NCI-H510A treated with DMSO at 0.1 percent for 48 hours (cell line): ENCODE measurements at regions not wholly inside any gene's neighbourhood (a gene's known extent, or its start where the extent isn't known, plus 50 kb on each side); places are given as distances from the start of the nearest gene placed in this dataset.

Experiments used
- DNase-seq: peaks from one replicate; lab custom pipeline; 2025; lab: John Stamatoyannopoulos, UW

DNA sequence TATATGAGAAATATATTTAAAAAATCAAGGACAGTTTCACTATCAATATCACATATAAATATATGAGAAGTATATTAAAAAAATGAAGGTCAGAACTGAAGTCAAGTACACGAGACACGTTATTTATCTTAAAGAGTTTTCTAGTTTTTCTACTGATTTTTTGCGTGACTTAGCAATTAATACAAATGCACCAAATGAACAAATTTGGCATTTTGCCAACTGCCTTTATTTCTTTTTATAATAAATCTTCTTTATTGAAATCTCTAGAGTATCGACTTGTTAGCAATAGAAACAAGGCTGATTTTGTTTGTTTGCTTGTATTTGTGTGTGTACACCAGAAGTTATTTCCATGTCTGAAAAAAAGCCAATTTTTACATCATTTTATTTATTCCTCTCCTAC is 1684.7 kb upstream of the RAG2 start:
- DNase-seq: no peak

DNA sequence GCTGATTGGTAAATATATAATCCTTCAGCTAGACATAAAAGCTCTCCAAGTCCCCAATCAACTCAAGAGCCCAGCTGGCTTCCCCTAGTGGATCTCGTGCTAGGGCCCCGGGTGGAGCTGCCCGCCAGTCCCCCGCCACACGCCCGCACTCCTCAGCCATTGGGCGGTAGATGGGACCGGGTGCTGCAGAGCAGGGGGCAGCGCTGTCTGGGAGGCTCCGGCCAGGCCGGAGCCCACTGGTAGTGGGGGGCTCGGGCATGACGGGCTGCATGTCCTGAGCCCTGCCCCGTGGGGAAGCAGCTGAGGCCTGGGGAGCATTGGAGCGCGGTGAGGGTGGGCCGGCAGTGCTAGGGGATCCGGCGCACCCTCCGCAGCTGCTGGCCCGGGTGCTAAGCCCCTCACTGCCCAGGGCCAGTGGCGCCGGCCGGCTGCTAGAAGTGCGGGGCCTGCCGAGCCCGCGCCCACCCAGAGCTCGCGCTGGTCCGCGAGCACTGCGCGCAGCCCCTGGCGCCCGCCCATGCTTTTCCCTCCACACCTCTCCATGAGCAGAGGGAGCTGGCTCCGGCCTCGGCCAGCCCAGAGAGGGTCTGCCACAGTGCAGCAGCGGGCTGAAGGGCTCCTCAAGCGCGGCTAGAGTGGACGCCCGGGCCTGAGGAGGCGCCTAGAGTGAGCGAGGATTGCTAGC is 1680.6 kb upstream of the RAG2 start:
- DNase-seq: no peak

DNA sequence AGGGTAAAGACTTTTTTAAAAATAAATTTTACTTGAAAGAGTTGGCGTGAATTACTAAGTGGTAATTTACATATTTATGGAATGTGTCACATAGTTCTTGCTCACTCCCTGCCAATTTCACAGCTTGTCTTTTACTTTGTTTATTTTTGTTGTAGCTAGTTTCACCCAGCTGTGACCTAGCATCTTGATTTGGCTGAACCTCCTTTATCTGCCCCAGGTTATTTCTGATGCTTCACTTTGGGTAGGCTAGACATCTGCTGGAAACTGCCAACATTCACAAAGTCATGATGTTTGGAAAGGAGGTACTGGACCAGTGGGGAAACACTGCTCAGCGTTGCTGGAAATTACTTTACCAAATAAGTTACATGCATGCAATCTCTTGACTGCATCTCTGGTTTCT is 1676.0 kb upstream of the RAG2 start:
- DNase-seq: no peak

DNA sequence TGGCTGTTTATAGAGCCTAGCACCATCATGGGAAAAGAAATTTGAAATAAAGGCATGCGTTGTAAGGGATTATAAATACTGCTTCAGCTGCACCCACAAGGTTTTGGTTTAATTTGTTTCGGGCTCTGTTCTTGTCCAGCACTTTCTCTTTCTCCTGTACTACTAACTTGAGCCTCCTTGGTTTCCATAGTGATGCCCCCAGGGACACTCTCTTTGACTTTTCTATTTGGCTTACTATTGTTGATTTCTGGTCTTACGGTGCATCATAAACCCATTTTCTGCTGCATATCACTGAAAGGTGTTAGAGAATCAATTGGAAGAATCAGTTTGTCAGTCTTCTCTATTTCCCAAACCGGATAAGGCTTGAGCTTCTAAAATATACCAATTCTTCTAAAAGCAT is 1674.3 kb upstream of the RAG2 start:
- no peak for DNase-seq

DNA sequence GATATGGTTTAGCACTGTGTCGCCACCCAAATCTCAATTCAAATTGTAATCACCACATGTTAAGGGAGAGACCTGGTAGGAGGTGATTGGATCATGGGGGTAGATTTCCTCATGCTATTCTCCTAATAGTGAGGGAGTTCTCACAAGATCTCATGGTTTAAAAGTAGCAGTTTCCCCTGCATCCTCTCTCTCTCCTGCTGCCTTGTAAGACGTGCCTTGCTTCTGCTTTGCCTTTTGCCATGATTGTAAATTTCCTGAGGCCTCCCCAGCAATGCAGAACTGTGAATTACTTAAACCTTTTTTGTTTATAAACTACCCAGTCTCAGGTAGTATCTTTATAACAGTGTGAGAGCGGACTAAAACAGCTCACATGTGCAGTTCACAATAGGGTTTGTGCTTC is 1668.7 kb upstream of the RAG2 start:
- no peak for DNase-seq

DNA sequence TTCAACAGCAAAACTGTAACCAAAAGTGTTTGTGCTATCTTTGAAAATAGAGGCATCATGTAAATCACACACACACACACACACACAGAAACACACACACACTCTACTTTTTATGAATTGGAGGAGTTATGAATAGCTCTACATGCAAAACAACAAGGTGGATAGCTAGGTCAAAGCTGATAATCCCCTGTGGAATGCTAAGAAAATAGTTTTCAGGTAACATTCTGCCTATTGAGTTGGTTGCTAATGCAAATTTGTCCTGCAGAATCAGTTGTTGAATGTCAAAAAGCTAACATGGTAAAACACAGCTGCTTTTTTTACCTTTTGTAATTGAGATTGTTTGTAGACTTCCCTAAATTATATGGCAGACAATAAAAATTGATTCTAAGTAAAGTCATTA is 1658.4 kb upstream of the RAG2 start:
- DNase-seq: no peak

DNA sequence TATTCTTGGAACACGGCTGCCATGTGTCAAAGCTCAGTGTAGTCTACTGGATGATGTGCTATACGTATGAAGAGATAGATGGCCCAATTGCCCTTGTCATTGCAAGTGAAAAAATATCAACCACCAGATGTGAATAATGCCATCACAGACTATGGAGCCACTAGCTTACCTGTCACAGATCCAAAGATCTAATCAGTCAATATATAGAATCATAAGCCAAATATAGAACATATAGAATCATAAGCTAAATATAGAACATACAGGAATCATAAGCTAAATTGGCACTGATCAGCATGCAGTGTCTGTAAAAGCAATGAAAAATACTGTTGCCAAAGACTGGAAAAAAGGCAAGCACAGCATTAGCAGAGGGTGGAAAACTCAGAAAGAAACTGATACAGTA is 1656.9 kb upstream of the RAG2 start:
- DNase-seq: no peak

DNA sequence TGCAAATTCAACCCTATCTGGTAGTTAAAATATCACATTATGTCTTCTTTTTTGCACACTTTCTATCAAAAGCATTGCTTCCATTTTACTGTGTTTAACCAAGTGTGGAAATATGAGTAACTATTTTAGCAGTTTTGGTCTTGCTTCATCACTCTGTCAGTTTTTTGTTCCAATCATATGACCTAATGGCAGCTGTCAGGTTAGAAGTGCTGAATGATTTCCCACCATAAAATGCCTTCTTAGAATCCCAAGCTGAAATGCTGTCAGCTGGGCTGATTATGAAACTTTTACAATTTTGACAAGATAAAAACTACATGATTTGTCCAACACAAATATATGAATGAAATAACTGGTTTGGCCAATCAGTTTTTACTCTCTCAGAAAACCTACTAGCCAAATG is 1654.6 kb upstream of the RAG2 start:
- DNase-seq: no peak

DNA sequence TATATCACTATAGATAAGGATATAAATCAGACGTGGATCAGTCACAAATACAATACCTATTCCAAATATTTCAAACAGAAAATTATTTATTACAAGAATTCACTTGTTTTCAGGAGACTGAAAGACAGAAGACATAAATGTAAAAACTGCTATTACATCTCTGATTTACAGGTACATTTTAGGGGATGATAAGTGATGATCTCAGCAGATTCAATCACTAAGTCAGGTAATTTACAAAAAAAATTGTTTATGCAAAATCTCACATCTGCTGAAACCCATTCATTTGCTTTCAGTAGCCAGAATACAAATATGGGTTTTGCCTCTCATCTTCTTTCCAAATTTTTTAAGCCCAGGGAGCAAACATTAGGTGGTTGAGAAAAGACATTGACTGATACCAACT is 1648.4 kb upstream of the RAG2 start:
- DNase-seq: no peak

DNA sequence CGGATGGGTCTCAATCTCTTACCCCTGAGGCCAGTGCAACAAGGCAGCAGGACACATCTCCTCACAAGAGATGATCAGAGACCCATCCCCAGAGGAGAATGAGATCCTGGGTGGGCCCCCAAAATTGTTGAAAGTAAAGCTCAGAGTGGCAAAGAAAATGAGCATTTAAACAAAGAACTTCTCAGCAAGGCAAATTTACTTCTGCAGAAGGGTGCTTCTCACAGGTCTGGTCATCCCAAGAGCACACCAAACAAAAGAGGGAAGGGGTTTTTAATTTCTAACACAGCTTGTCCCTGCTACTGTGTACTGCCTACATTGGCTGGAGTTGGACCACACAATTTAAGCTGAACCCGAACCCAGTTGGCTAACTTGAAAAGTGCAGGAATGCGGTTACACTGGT is 1628.6 kb upstream of the RAG2 start:
- DNase-seq: no peak

DNA sequence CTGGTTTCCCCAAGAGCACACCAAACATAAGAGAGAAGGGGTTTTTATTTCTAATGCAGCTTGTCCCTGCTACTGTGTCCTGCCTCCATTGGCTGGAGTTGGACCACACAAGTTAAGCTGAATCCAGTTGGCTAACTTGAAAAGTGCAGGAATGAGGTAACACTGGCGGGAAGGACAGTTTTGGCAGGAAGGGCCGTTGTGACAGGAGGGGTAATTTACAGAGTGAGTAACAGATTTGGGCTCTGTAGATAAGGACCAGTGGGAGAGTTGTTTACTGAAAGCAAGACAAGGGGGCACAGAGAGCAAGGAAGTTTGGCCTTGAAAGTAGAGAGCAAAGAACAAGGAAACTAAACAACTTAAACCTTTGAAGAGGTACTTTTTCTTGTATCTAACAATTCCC is 1623.3 kb upstream of the RAG2 start:
- no peak for DNase-seq

DNA sequence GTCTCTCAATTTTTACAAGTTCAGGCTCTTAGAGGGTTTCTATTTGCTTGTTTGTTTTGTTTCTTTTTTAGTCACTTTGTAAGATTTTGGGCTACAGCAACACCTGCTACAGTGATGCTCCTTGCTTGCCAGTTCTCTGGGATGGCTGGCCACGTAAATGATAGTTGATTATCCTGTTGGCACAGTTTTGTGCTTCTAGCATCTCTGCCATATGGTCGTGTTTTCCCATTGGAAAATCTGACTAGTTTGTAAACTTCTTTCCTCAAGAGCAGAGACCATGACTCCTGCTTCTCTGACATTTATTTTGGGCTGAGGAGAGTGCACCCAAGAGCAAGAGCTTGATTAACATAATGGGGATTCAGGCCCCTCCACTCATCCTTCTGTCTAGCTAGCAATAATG is 1621.6 kb upstream of the RAG2 start:
- no peak for DNase-seq

DNA sequence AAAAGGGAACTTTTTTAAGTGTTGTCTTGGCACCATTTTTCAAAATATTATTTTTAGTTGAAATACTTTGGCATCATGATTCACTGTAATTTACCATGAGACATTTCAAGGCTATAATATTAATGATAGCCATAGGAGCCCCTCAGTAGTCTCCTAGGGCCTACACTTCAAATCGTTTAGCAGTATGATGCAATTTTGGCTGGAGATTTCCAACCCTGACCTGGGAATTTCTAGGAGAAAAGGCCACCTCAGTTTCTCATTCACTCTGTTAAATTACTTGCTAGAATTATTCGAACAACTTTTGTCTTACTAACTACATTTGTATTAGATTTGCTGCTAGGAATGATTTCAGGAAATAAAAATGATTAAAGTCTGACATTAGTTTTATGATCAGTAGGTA is 1610.9 kb upstream of the RAG2 start:
- no peak for DNase-seq

DNA sequence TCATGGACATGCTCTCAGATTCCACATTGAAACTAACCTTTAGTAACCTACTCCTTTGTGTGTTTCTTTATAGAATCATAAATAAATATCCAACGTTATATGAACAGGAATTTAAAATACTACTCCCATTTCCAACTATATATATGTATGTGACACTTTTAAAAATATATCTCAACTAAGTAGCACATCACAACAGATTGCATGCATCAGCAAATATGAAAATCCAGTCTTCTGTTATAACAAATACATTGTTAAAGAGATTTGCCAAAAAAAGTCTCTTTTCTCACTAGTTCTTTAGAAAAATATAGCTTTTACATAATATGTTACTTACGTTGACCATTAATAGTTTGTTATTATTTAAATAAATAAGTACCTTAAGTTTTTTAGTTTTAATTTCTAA is 1608.6 kb upstream of the RAG2 start:
- no peak for DNase-seq

DNA sequence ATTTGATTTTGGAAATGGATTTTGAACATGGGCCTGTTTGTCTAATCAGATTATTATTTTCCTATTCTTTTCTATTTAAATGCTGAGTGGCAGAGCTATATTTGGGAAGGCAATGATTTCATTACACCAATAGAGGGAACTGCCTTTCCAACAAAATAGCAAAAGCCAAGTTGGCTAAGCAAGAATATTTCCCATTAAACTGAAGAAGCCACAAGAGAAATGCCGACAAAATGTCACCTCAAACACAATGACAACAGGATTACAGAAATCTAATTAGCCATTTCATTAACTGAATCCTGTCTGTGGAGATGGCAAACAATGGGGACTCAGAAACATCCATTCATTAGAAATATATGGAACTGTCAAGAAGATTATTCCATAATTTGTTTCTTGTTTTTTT is 1593.1 kb upstream of the RAG2 start:
- DNase-seq: no peak

DNA sequence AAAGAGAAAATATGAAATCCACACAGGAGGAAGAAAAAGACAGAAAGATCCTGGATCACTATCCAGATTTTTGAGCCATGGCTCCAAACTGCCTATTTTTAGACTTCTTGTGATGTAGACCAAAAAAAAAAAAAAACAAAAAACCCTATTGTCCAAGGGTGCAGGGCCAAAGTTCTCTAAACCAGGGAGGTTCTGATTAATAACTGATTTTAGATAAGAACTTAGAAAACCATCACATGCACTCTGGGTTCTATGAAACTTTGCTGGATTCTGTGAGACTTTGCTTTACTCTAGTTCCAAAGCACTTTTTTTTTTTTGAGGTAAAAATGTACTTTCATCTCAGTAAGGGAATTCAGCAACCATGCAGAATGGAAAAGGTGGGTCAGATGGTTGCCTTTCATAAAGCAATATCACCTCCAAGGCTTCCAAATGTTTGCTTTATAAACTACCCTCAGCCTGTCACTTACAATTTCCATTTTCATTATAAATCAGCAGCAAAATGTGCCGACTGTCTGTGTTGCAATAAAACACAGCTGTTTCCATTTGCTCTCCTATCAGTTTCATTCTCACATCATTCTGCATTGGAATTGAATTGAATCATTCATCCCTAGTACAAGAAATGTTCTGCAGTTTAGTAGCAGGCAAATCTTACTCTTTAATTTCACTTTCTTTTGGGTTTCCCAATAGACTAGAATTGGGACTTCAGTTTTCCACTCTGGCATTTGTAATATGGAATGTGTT is 1584.3 kb upstream of the RAG2 start:
- no peak for DNase-seq

DNA sequence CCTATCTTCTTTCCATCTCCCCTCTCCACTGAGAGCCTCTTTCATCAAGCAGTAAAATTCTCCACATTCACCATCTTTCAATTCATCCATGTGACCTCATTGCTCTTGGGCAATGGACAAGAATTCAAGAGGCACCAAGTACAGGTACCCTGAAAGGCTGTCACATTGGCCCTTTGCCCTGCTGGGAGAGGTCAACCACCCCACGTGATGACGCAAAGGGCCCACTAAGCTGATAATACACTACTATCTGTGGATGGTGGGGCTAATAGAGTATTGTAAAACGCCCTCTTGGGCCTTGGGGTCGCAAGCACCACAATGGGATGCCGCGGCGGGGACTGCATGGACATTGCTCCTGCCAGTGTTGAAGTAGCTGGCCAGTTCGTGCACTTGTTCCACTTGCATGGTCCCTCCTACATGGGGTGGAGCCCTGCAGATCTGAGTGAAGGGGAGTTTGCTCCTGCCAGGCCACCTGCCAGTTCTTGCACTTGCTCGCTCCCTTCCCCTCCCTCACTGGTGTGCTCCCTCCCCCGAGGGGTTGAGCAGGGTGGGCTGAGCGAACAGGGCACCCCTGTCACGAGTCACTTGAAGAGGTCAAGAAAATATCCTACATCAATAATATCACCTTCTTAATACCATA is 1578.8 kb upstream of the RAG2 start:
- no peak for DNase-seq

DNA sequence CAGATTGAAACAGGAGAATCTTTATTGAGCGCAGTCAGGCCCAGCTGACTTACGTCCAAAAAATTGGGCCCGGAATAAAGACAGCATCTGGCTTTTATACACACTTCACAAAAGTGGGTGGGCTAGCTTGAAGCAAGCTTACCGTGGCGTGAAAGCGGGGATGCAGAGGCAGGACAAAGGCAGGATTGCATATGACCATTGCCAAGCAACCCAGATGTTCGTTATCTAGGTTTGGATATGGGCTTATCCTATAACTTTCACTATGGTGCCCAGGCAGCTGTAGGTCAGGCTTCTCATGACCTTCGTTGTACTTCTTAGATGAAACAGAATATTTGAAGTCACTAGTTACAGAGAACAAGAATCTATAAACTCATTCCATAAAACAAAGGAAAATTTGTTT is 1575.6 kb upstream of the RAG2 start:
- no peak for DNase-seq

DNA sequence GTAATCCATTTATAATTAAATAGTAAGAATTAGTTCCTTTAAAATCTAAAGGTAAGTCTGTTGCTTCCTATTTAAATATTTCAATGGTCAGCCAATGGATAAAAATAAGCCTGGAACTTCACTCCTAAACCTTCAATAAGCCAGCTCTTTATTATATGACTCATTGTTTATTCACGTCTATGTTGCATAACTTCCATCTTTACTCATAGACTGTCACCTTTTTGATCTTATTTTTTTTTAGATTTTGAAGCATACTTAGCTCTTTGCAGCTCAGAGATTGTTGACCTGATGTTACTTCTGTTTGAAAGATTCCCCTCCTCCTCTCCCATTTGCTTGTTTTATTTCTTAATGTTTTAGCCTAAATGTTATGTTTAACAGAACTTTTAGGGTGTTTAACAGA is 1571.2 kb upstream of the RAG2 start:
- no peak for DNase-seq

DNA sequence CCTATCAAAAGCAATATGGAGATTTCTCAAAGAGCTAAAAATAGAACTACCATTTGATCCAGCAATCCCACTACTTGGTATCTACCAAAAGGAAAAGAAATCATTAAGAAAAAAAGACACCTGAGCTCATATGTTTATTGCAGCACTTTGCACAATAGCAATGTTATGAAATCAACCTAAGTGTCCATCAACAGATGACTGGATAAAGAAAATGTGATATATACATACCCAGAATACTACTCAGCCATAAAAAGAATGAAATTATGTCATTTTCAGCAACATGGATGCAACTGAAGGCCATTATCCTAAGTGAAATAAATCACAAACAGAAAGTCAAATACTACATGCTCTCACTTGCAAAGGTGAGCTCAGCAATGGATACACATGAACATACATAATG is 1565.5 kb upstream of the RAG2 start:
- no peak for DNase-seq

DNA sequence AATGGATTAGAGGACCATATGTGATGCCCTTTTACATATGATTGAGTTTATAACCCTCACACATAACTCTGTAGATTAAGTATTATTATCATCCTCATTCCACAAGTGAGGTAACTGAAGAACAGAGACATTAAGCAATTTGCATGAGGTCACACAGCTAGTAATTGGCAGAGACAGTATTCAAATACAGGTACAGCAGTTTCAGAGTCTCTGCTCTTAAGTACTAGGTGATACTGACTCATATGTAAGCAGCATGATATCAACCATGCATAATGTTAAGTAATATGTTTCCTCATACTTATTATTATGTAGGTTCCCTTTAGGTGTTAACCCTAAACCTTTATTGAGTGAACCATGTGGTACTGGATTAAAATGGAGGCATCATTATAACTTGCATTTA is 1562.4 kb upstream of the RAG2 start:
- no peak for DNase-seq

DNA sequence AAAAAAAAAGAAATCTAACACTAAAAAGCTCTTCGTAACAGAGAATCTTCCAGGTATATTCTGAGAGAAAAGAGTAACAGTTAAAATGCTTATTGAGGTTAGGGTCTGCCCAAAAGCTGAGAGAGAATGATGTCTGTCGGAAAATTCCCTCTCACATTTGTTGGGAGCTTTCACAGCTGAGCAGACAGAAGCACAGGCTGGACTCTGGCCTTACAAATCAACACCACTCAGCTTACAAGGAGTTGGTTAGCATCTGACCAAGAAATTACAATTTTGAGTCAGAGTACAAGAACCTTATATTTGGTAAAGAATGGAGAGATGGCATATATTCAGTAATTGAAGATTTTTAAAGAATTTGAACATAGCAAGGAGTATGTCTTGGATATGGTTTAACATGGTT is 1561.0 kb upstream of the RAG2 start:
- no peak for DNase-seq

DNA sequence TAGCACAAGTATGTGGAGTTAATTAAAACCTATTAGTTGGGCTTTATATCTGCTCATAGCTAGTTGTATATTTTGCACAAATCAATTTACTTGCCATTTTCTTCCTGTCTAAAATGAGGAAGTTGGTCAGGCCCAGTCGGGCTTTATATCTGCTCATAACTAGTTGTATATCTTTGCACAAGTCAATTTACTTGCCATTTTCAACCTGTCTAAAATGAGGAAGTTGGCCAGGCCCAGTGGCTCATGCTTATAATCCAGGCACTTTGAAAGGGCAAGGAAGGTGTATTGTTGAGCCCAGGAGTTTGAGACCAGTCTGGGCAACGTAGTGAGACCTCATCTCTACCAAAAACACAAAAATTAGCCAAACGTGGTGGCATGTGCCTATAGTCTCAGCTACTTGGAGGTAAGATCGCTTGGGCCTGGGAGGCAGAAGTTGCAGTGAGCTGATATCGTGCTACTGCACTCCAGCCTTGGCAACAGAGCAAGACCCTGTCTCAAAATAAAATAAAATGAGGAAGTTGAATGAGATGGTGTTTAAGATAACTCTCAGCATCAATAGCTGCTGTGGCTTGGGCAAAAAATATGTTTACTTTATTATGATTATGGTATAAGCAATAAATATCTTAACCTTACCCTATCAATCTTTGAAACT is 1558.6 kb upstream of the RAG2 start:
- no peak for DNase-seq
